RWPE1 (cell line): ENCODE measurements at regions not wholly inside any gene's neighbourhood (a gene's known extent, or its start where the extent isn't known, plus 50 kb on each side); places are given as distances from the start of the nearest gene placed in this dataset.

Experiments
- CTCF ChIA-PET: fragments of 350-600 bp; sonication (Branson Sonifier 250); formaldehyde crosslinking; extraction: SDS; loops from one replicate; lab custom pipeline; 2021; lab: Yijun Ruan, JAX
- POLR2A ChIA-PET: fragments of 400-600 bp; formaldehyde crosslinking; extraction: SDS; loops from one replicate; lab custom pipeline; 2020; ENCODE audit warnings: antibody characterized with exemption; ENCODE audit not compliant: low non-redundant PET; lab: Yijun Ruan, JAX
- DNase-seq: peaks from one replicate; pipeline ENCODE4 v3.0.0; 2012; ENCODE audit warnings: low spot score
- H3K27ac ChIP-seq: fragments of 450-650 bp; 2 replicates; pipeline ENCODE4 v1.5.1; 2017
- CTCF ChIP-seq: fragments of 450-650 bp; conservative IDR thresholded peaks from 2 replicates; pipeline ENCODE4 v1.5.1; 2017; ENCODE audit warnings: low read depth, mild to moderate bottlenecking

- H3K27ac ChIP-seq = no peak overlapping the region
- CTCF ChIA-PET = no interaction called here
- POLR2A ChIA-PET = no interaction called here
- TF ChIP-seq CTCF = no peak
- no peak for DNase-seq
These were observed 785.2 kb downstream of the NR2F2 start for GRCh38 chr15:97115761-97116070.

GRCh38 chr15:97124790-97125189 lies 794.3 kb downstream of the NR2F2 start:
- no peak for DNase-seq
- no peak overlapping the region for H3K27ac ChIP-seq
- ChIA-PET POLR2A (no interaction called here), CTCF (no interaction called here)
- no peak for TF ChIP-seq CTCF

GRCh38 chr15:97126553-97127233 lies 796.2 kb downstream of the NR2F2 start:
- no peak overlapping the region for H3K27ac ChIP-seq
- TF ChIP-seq CTCF = no peak
- ChIA-PET CTCF (interaction anchor here (0.6 to 0.7 kb wide), 2 partner anchors 496 to 1813 kb away, joined by 3 read pairs; no protein-coding TSS in a partner anchor), POLR2A (no interaction called here)
- no peak for DNase-seq

GRCh38 chr15:97129674-97130073 lies 799.2 kb downstream of the NR2F2 start:
- no peak for DNase-seq
- POLR2A ChIA-PET = no interaction called here
- CTCF ChIA-PET = no interaction called here
- TF ChIP-seq CTCF = no peak
- H3K27ac ChIP-seq = no peak overlapping the region

GRCh38 chr15:97140216-97140615 lies 809.7 kb downstream of the NR2F2 start:
- ChIA-PET CTCF (interaction anchor here (0.7 kb wide), 1 partner anchor 11 kb away, joined by 3 read pairs; no protein-coding TSS in a partner anchor), POLR2A (no interaction called here)
- no peak overlapping the region for H3K27ac ChIP-seq
- TF ChIP-seq CTCF = no peak
- no peak for DNase-seq

GRCh38 chr15:97141360-97141759 lies 810.9 kb downstream of the NR2F2 start:
- ChIA-PET POLR2A (no interaction called here), CTCF (no interaction called here)
- no peak for TF ChIP-seq CTCF
- H3K27ac ChIP-seq = no peak overlapping the region
- DNase-seq = no peak

GRCh38 chr15:97141871-97142270 lies 811.4 kb downstream of the NR2F2 start:
- ChIA-PET CTCF (no interaction called here), POLR2A (no interaction called here)
- H3K27ac ChIP-seq = no peak overlapping the region
- no peak for DNase-seq
- TF ChIP-seq CTCF = no peak
